HG03469 (cell line): ENCODE measurements at regions not wholly inside any gene's neighbourhood (a gene's known extent, or its start where the extent isn't known, plus 50 kb on each side); places are given as distances from the start of the nearest gene placed in this dataset.
"Not testable (repeated sequence)": the region's sequence is repeated elsewhere in the genome, so short reads cannot be mapped to it uniquely, and the experiment has no call there.

Experiments used
- ATAC-seq: cut with Tn5 transposase; IDR thresholded peaks from one replicate; pipeline ENCODE4 v1.9.1; 2021; ENCODE audit warnings: mild to moderate bottlenecking, moderate library complexity, moderate number of reproducible peaks; ENCODE audit not compliant: unreplicated experiment

GRCh38 chr14:53751650-53752049, 205.0 kb downstream of the BMP4 start:
- no peak for ATAC-seq

GRCh38 chr14:53748691-53749090, 207.9 kb downstream of the BMP4 start:
- no peak for ATAC-seq

GRCh38 chr14:53744857-53745256, 211.8 kb downstream of the BMP4 start:
- no peak for ATAC-seq

GRCh38 chr14:53743371-53743770, 213.3 kb downstream of the BMP4 start:
- no peak for ATAC-seq

GRCh38 chr14:53742233-53742620, 214.4 kb downstream of the BMP4 start:
- no peak for ATAC-seq

GRCh38 chr14:53741479-53742232, 215.0 kb downstream of the BMP4 start:
- no peak for ATAC-seq

GRCh38 chr14:53740570-53740969, 216.1 kb downstream of the BMP4 start:
- ATAC-seq = no peak

- ATAC-seq = no peak
Observed at GRCh38 chr14:53735916-53736315, 220.7 kb downstream of the BMP4 start.

GRCh38 chr14:53723221-53723620, 233.4 kb downstream of the BMP4 start:
- no peak for ATAC-seq

- ATAC-seq = no peak
Observed at GRCh38 chr14:53719536-53719935, 237.1 kb downstream of the BMP4 start.

- no peak for ATAC-seq
Observed at GRCh38 chr14:53716578-53716977, 240.0 kb downstream of the BMP4 start.

- no peak for ATAC-seq
Observed at GRCh38 chr14:53715193-53715721, 241.4 kb downstream of the BMP4 start.

GRCh38 chr14:53714495-53715192, 242.0 kb downstream of the BMP4 start:
- ATAC-seq = no peak

GRCh38 chr14:53712901-53713300, 243.7 kb downstream of the BMP4 start:
- ATAC-seq = not testable (repeated sequence)

GRCh38 chr14:53711205-53711604, 245.4 kb downstream of the BMP4 start:
- ATAC-seq = no peak

- no peak for ATAC-seq
Observed at GRCh38 chr14:53710615-53711014, 246.0 kb downstream of the BMP4 start.

- ATAC-seq = no peak
Observed at GRCh38 chr14:53709381-53709780, 247.2 kb downstream of the BMP4 start.

GRCh38 chr14:53703457-53703856, 253.2 kb downstream of the BMP4 start:
- no peak for ATAC-seq

GRCh38 chr14:53701108-53701875, 255.3 kb downstream of the BMP4 start:
- peak; percentile 56 for ATAC-seq

GRCh38 chr14:53696217-53696965, 260.2 kb downstream of the BMP4 start:
- ATAC-seq = no peak
